Anterior cingulate cortex (tissue), 58 donors: ENCODE measurements at regions not wholly inside any gene's neighbourhood (a gene's known extent, or its start where the extent isn't known, plus 50 kb on each side); places are given as distances from the start of the nearest gene placed in this dataset.

Experiments used
- DNase-seq, 58 donors: peaks; one replicate each; lab custom pipeline; 2025; lab: John Stamatoyannopoulos, UW

DNA sequence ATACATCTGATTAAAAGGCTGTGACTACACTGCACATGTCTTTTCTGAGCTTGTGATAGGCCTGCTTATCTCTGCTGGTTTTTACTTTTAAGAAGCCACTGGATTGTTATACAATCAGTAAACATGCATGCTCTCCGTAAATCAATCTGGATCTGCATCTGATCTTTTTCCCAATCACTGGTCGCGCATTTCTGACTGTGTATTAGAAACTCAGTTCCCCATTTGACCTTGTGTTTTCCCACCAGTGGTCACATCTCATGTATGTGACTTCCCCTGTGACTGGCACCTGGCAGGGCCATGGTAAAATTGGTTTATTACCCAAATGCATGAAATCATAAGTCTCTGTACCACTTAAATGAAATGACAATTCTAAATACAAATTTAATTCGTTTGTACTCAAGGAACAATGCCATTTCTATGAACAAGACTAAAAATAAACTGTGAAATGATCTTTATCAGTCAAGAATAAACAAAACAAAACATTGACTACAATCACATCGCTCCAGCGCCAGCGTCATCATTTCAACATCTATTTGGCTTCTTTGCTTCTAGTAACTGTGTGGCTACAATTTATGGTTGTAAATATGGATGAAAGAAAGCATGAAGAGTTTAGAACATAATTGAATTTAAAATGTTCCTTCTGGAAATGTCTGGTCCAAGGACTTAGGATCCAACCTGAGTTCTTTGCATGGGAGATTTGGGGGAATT lies 396.6 kb upstream of the TRIB2 start:
- no peak for DNase-seq

DNA sequence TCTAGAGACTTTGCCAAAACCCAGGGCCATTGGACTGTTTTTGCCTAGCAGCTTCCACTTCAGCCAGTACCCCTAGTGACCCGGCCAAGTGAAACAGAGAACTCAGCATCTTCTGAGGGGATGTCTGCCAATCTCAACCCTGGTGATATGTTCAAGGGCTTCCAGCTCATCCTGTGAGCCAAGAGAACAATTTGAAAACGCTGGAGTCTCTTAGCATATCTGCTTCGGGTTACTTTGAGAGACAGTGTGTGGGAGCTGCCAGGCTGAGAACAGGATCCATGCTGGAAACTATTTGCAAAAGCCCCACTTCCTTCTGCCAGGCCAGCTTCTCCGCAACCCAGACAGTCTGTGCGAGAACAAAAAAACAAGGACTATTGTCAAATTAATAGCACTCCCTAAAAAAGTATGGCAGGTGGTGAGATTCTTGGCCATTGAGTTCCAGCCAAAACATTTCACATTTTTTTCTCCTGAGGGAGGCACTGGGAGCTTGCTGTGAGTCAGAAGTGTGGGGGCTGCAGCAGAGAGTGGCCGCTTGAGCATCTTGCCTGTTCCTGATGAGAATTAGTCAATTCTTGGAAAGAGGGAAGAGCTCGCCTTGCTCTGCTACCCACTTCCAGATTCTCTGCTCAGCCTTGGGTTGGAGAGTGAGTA lies 395.6 kb upstream of the TRIB2 start:
- DNase-seq = peak in 36 of 58 donors; percentile 6 to 92 (median 54)

DNA sequence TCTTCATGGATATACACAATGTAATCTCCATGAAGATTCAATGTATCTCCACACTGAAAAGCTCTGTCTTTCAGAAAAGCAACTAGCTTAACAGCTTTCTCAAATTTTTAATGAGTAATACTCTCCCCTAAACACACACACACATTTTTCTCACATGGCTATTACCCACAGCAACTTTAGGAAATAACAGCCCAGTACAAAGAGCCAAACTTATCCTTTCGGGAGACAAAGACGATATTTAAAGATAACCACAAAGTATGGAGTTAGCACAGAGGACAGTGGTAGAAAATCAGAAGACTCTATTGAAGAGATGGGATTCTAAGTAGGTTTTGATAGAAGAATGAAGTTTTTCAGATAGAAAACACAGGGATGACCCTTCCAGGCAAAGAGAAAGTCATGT lies 394.9 kb upstream of the TRIB2 start:
- DNase-seq = no peak

DNA sequence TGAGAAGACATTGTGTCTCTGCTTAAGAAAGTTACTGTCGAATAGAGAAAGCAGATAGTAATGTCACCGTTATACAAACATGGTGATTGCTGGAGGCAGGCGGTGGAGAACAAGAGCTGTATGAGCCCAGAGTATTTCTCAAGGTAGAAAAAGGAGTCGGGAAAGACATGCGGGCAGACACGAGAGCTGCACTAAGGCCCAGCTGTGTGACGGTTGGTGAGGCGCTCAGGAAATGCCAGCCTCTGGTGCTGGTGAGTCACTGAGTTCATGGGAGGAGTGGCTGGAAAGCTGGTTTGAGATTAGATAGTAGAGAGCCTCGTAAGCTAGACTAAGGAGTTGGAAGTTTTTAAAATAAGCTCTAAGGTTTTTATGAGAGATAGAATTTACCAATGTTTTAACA lies 390.9 kb upstream of the TRIB2 start:
- DNase-seq = no peak

DNA sequence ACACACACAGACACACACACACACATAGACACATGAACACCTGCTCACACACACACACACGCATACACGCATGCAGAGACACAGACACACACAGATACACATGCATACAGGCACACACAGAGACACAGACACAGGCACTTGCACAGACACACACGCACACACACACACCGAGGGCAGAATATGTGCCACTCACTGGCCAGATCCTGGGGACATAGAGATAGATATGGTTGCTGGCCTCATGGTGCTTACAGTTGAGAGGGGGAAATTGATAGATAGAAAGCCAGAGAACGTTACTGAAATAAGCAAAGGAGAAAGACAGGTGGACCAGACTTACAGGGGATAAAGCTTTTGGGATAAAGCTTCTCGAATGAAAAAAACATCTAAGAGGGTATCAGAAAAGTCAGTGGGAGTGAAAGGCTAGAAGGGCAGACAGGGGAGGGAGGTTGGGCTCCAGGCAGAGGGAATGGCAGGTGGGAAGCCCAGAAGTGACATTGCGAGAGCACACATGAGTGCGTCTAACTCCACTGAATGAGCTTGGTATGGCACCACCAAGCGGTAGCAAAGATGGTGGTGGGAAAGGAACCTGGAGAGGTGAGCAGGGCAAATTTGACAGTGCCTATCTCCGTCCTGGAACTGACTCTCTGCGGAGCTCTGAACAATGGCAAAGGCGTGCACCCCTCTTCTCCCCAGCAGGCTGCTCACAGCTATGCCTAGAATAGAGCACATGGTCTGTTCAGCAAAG lies 390.1 kb upstream of the TRIB2 start:
- DNase-seq = no peak

DNA sequence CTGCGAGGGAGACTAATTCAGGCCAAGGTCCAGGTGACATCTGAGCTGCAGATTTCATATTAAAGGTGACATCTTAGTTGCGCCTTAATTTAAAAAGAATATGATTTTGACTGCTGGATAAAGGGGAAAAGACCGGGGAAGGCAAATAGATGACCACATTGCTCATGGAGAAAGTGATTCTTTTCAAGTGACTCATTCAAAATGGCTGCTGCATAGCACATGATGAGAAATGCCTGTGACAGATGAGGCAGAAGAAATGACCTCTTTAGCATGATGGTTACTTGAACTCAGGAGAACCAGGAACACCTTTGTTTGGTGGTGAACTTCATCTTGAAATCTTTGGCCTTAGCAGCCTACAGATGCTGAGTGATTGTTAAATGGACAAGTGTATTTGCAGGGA lies 385.8 kb upstream of the TRIB2 start:
- DNase-seq = no peak

DNA sequence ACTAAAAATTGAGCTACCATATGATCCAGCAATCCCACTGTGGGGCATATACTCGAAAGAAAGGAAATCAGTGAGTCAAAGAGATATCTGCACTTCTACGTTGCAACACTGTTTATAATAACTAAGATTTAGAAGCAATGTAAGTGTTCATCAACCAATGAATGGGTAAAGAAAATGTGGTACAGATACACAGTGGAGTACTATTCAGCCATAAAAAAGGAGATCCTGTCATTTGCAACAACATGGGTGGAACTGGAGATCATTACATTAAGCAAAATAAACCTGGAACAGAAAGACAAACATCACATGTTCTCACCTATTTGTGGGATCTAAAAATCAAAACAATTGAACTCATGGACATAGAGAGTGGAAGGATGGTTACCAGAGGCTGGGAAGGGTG lies 385.0 kb upstream of the TRIB2 start:
- no peak for DNase-seq

DNA sequence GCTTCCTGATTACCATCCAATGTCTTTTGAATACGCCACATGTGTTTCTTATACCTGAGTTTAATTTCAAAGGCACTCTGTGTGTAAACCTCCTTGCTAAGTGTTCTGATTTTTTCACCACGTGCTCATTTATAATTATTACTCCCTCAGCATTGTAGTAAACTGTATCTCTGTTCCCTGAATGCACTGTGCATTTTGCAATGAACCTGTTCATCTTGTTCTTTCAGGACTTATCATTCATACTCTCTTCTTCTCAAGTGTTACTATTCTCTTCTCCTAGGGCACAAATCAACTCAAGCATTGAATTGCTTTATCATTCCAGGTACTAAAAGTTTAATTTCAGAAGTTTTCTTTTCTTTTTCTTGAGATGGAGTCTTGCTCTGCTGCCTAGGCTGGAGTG lies 383.4 kb upstream of the TRIB2 start:
- no peak for DNase-seq

DNA sequence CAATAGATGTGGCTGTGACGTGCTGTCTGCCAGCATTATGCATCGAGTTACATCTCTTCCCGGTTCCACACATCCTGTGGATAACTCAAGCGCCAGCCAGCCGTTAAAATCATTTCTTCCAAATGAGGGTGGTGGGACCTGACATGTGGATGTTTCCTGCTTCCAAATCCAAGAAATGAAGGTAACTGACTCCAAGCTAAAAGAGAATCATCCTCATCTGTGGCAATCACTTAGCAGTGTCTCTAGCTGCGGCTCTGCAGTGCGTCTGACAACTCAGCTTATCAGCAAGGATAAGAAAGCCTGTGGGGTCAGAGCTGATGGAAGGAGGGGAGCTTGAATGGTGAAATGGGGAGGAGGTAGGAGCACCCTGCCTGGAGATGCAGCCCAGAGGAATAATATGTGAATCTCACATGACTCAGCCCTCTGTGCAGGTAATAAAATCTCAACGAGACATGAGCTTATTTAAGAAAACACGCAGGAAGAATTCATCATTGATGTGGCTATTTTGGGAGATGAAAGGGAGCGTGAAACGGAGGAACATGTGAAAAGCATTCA lies 382.2 kb upstream of the TRIB2 start:
- DNase-seq = peak in 8 of 58 donors; percentile 6 to 46 (median 24)

DNA sequence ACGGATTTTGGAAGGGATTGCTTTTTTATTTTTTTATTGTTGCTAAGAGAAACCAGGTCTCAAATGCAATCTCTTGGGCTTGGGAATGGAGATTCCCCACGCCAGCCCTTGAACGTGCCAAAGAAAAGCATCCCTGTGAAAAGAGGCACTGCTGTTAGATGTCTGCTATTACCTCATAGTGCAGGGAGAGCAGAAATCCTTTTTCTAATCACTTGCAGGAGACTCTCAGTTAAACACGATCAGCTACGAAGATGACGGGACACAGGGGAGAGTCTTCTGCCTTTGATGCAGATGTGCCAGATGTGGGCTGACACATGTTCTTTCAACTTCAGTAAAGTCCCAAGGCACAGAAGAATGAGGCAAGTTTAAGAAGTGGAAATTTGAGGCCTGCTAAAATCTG lies 381.6 kb upstream of the TRIB2 start:
- peak in 1 of 58 donors; percentile 13 for DNase-seq

DNA sequence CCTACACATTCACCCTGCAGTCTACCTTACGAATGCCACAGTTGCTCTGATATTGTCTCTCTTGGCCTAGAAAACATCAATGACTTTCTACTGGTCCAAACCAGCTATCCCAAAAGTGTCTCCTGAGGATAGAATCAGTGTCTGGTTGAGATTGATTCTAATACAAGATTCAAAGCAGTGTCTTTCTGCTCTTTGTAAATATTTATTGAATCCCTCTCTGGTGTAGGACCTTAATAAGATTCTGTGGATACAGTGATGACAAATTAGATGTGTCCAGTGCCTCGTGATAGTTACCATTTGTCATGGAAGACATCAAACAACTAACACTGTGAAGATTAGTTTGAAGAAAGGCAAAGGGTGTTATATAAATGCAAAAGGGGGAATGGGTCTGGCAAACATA lies 380.7 kb upstream of the TRIB2 start:
- no peak for DNase-seq

DNA sequence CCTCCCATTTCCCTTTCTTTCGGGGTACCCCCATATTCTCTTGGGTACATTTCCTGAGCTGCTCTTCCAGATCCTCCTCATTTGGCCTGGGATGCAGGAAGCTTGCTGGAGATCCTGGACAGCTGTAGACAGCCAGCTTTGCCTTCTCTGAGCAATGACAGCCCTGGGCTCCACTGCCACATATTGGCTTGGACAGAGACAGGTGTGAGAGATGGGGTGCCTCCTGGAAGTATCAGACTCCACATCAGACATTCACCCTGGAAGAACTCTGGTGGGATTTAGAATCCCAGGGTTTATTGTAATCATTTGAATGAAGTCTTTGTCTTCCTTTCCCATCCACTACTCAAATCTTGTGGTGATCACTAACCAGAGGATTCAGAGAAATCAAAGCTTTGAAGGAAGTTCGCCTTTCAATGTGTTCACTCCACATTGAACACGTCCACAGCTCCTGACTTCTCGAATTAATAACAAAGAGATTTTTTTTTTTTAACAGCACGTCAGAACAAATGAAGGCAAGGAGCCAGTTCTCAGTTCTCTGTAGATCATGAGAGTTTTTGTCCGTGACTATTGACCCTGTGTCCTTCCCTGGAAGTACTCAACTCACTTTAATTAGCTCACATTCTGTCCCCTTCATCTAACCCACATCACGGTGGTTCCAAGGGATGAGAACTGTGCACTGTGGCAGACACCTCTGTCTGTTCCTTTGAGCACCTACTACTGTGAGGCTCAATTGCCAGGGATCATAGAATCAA lies 377.6 kb upstream of the TRIB2 start:
- no peak for DNase-seq

DNA sequence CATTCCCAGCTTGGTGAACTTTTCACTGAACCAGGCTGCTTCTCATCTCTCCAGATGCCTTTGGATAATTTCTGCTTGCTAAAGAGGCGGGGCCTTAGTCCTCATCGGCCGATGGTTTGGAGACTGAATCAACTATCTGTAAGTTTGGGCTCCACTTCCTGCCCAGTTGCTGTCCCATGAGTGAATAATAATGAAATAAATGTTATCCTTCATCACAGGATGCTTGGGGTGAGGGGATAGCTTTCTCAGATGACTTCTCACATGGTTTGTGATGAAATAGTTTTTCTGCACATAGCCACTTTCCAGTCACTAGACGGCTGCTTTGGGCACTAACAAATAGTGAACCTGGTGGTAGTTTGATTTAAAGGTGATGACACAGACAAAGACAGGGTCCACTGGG lies 376.6 kb upstream of the TRIB2 start:
- DNase-seq = no peak

DNA sequence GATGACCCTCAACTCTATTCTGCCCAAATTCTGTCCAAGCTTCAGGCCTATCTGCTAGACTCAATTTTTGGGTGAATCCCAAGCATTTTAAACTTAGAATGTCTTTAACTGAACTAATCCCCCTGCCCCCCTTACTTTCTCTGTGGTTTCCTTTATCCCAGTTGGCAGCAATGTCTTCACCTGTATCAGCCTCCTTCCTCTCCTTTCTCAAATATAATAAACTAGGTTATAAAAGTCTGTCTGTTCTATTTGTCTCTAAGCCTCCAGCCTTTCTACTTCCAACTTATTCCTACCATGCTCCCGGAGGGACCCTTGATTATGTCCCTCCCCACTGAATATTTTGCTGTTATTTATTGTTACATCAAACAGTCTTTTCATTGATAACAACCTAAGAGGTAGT lies 375.5 kb upstream of the TRIB2 start:
- no peak for DNase-seq

DNA sequence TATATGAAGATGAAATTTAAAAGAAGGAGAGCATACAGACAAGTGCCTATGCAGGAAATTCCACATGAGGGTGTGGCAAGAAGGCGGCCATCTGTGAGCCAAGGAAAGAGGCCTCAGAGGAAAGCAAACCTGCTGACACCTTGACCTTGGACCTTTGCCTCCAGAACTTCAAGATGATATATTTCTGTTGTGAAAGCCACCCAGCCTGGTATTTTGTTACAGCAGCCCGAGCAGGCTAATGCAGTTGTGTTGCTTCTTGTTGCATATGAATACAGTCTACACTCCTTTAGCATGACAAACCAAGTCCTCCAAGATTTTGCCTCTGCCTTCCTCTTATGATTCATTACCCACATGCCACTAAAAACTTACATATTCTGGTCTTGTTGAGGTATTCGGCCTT lies 374.8 kb upstream of the TRIB2 start:
- no peak for DNase-seq

DNA sequence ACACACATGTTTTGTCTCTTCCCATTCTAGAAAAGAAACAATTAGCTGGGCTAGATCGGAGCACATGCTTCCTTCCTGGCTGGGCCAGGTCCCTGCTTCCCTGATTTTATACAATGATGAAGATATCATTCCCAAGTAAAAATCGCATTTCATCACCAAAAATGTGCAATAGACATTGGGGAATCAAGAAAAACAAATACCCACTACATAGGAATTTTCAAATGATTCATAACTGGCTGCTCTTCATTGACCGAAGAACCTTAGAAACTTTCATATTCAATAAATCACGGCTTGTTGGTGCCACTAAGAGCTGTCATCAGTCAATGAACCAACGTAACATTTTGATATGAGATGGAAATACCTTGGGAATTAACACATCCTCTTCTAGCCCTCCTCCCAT lies 373.6 kb upstream of the TRIB2 start:
- DNase-seq = no peak

DNA sequence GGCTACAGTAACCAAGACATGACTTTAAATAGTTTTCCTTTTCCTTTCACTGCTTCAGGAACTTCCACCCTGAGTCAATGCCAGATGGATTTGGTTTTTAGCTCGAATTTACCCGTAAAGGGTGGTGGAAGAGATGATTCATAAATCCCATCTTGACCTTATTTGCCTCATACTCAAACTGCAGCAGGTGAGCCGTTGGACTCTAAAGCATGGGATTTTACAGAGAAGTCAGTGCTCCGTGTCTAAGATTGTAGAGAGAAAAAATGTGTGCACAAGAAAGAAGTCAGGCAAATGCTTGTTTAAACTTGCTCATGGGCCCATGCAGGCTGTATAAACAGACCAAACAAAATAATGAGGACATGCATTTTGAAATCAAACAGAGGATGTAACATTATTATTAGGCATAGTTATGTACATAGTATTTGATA lies 369.7 kb upstream of the TRIB2 start:
- no peak for DNase-seq

DNA sequence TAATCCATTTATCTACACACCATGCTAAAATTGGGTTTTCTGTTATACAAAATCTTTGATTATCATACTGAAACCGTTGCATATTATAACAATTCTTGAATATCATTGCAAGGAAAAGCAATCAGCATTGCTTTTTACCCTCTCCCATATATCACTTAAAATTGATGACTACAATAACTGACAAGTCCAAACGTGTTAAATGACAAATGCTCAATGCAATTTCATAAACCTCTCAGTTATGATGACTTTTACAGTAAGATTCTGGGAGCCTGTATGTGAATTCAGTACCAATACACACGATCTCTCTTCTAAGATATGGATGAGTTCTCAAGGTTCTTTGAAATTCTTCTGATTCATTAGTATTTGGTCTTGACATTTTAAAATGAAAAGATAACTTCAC lies 368.5 kb upstream of the TRIB2 start:
- DNase-seq = no peak

DNA sequence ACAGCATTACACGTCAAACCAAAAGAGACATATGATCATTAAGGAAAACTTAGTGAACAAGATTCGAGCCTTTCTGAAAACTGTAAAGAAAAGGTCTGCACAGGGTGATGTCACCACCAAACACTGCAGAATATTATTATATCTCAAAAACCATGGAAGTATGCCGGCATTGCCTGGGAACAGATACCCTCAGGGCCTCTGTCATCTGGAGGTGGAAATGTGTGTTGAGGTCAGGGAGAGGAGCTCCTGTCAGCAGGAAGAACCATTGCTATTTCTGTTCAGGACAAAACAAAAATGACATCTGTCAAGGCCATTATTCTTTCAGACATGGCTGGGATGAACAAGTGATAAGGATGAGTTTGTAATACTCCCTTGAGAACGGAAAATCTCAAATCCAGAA lies 365.9 kb upstream of the TRIB2 start:
- no peak for DNase-seq

DNA sequence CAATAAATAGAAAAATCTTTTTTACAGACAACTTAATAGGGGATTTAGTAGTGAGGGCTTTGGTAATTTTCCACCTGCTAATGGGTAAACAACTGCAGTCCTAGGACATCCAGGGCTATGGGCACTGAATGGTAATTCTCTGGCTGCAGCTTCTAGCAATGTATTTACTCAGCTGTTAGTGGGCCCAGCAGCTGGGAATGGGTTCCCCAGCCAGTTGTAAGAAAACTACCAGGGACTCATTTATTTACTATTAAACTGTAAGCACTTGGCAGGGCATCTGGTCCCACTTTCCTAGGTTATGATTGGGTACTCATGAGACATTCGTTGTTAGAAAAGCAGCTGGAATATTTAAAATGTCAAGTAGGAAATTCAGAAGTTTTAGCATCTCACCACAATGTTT lies 363.8 kb upstream of the TRIB2 start:
- no peak for DNase-seq

DNA sequence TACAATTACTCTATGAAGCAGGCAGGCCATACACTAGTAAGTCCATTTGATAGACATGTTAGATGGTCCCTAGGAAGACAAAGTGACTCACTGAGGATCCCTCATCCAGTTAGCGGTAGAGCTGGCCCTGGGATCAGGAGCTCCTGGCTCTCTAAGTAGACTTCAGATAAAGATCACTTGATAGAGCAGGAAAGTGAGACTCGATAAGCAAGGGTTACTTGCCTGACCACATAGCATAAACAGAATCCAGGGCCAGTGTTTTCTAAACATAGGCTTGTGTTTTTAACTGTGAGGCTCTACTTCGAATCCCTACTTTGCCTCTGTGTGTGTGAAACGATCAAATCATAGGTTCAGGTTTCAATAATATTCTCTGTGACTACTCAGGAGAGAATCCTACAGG lies 355.2 kb upstream of the TRIB2 start:
- no peak for DNase-seq
